ENCODE measurements at regions not wholly inside any gene's neighbourhood (a gene's known extent, or its start where the extent isn't known, plus 50 kb on each side); places are given as distances from the start of the nearest gene placed in this dataset.

GRCh38 chr11:69966910-69967483 lies 111.1 kb upstream of the ANO1 start:
- H3K4me3 ChIP-seq (ENCODE audit: low read depth, low read length), result no peak overlapping the region
- no peak for TF ChIP-seq CTCF (IDR thresholded peaks at IDR 0.05; ENCODE audit: borderline replicate concordance, insufficient read depth, low read depth, low read length)

- TF ChIP-seq CTCF (IDR thresholded peaks at IDR 0.05; ENCODE audit: borderline replicate concordance, insufficient read depth, low read depth, low read length), result no peak
- H3K4me3 ChIP-seq (ENCODE audit: low read depth, low read length), result no peak overlapping the region
These were observed 110.6 kb upstream of the ANO1 start for GRCh38 chr11:69967484-69967883.

GRCh38 chr11:69968396-69969347 lies 109.4 kb upstream of the ANO1 start:
- no peak overlapping the region for H3K4me3 ChIP-seq (ENCODE audit: low read depth, low read length)
- no peak for TF ChIP-seq CTCF (IDR thresholded peaks at IDR 0.05; ENCODE audit: borderline replicate concordance, insufficient read depth, low read depth, low read length)

- H3K4me3 ChIP-seq (ENCODE audit: low read depth, low read length), result no peak overlapping the region
These were observed 108.0 kb upstream of the ANO1 start for GRCh38 chr11:69969890-69970784.

GRCh38 chr11:69970785-69971535 lies 107.2 kb upstream of the ANO1 start:
- no peak overlapping the region for H3K4me3 ChIP-seq (ENCODE audit: low read depth, low read length)
- TF ChIP-seq CTCF (IDR thresholded peaks at IDR 0.05; ENCODE audit: borderline replicate concordance, insufficient read depth, low read depth, low read length), result no peak

More at GRCh38 chr11:69969890-69970784, 108.0 kb upstream of the ANO1 start:
- no peak for TF ChIP-seq CTCF (IDR thresholded peaks at IDR 0.05; ENCODE audit: borderline replicate concordance, insufficient read depth, low read depth, low read length)

- TF ChIP-seq CTCF (IDR thresholded peaks at IDR 0.05; ENCODE audit: borderline replicate concordance, insufficient read depth, low read depth, low read length), result no peak
- no peak overlapping the region for H3K4me3 ChIP-seq (ENCODE audit: low read depth, low read length)
These were observed 106.4 kb upstream of the ANO1 start for GRCh38 chr11:69971741-69972140.
